Dendritic cell treated with granulocyte-macrophage colony-stimulating factor and Interleukin-4, amounts not matched to agents 40 ng/mL and 50 ng/mL, for 4 days (primary cell): ENCODE measurements at regions not wholly inside any gene's neighbourhood (a gene's known extent, or its start where the extent isn't known, plus 50 kb on each side); places are given as distances from the start of the nearest gene placed in this dataset.
"Not testable (repeated sequence)": the region's sequence is repeated elsewhere in the genome, so short reads cannot be mapped to it uniquely, and the experiment has no call there.

Experiments
- H3K27ac Mint-ChIP-seq: one replicate; pipeline ENCODE4 v1.8.0; 2022; ENCODE audit warnings: mild to moderate bottlenecking, mixed read lengths
- H3K27me3 Mint-ChIP-seq: one replicate; pipeline ENCODE4 v1.8.0; 2022; ENCODE audit warnings: mild to moderate bottlenecking, mixed read lengths
- H3K36me3 Mint-ChIP-seq: one replicate; pipeline ENCODE4 v1.8.0; 2022; ENCODE audit warnings: low read depth, mixed read lengths
- H3K4me1 Mint-ChIP-seq: one replicate; pipeline ENCODE4 v1.8.0; 2022; ENCODE audit warnings: low read depth, mixed read lengths
- H3K4me3 Mint-ChIP-seq: one replicate; pipeline ENCODE4 v1.8.0; 2022; ENCODE audit warnings: mild to moderate bottlenecking, moderate library complexity, mixed read lengths
- H3K9me3 Mint-ChIP-seq: one replicate; pipeline ENCODE4 v1.8.0; 2022; ENCODE audit warnings: mixed read lengths
- intact Hi-C: fragments of 100-400 bp; cut with micrococcal nuclease; formaldehyde crosslinking; loops from one replicate; pipeline ENCODE4 v1.15.0; 2022

DNA sequence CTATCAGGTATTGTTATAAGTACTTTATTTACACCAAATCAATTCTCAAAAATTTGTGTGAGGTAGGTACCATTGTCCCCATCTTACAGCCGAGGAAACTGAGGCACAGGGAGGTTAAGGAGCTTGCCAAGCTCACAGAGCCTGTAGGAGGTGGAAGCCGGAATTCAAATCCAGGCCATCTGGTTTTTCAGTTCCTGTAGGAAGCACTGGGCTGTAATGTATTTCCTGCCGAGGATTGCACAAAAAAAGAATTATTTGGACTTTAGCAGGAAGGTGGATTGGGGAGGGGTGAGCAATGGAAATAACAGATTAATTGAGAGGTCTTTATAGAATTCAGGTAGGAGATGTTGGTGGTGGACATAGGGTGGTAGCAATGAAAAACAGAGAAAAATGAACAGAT, 315.3 kb upstream of the AUTS2 start:
- intact Hi-C loops = no loop called here
- Mint-ChIP-seq H3K9me3 (peaks cover 27% of the 10 kb centered on the region), H3K27me3 (no peaks in the 10 kb centered on the region), H3K36me3 (no peaks in the 10 kb centered on the region), H3K27ac (no peak overlapping the region), H3K4me1 (no peaks in the 10 kb centered on the region), H3K4me3 (no peak overlapping the region)

DNA sequence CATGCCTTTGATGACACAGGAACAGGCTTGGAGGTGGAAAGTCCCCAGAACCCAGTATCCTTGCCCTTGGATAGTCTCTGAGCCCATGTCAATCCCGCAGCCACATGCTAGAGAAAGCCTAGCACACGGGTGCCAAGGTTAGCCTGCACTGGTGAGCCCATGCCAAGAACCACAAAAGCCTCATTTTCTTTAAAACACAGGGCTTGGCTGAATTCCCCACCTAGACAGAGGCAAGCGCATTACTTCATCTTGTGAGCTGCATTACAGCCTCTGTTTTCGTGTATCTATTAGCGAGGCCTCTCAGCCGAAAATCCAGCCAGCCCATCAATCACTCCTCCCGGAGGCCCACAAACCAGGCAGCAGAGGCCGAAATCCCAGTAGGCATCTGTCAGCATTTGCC, 314.9 kb upstream of the AUTS2 start:
- H3K27ac Mint-ChIP-seq = no peak overlapping the region

DNA sequence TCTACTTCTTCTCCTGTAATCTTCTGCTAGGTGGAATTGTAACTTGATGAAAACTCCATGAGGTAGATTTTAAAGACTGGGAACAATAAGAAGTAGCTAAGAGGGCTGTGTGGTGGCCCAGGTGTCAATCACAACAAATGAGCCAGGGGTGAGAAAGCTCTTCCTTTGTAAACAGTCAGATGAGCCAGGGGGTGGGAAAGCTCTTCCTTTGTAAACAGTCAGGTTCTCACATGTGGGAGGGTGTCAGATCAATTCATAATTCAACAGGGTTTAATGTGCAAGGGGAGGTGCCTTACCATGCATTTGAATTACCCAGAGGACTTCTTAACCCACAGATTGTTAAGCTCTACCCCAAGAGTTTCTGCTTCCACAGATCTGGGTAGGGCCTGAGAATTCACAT, 312.4 kb upstream of the AUTS2 start:
- no peak overlapping the region for H3K4me3 Mint-ChIP-seq
- H3K4me1 Mint-ChIP-seq = no peaks in the 10 kb centered on the region
- no peaks in the 10 kb centered on the region for H3K36me3 Mint-ChIP-seq
- peaks cover 21% of the 10 kb centered on the region for H3K9me3 Mint-ChIP-seq
- intact Hi-C loops = no loop called here
- no peak overlapping the region for H3K27ac Mint-ChIP-seq
- no peaks in the 10 kb centered on the region for H3K27me3 Mint-ChIP-seq

More for the DNA sequence above, 314.9 kb upstream of the AUTS2 start:
- Mint-ChIP-seq H3K9me3 (peaks cover 27% of the 10 kb centered on the region), H3K36me3 (no peaks in the 10 kb centered on the region), H3K27me3 (no peaks in the 10 kb centered on the region), H3K4me1 (no peaks in the 10 kb centered on the region), H3K4me3 (no peak overlapping the region)
- intact Hi-C loops = no loop called here

DNA sequence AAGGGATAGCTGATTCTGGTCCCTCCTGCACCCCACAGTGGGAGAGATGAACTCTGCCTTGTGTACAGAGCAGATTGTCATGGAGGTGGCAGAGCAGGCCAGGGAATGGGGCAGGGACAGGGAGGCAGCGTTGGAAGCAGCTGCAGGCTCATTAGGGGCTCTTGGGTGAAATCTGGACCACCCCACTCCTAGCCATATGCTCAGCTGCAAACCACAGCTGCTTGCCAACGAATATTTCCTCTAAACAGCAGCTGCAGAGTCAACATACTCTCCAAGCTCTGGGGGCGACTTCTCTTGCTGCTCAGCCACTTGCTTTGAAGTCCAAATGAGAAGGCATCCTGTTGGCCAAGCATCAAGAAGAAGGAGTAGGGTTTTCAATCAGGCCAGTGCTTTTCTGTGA, 302.3 kb upstream of the AUTS2 start:
- Mint-ChIP-seq H3K9me3 (no peaks in the 10 kb centered on the region), H3K4me3 (no peak overlapping the region), H3K36me3 (no peaks in the 10 kb centered on the region), H3K27ac (no peak overlapping the region), H3K4me1 (no peaks in the 10 kb centered on the region), H3K27me3 (no peaks in the 10 kb centered on the region)
- intact Hi-C loops = no loop called here

DNA sequence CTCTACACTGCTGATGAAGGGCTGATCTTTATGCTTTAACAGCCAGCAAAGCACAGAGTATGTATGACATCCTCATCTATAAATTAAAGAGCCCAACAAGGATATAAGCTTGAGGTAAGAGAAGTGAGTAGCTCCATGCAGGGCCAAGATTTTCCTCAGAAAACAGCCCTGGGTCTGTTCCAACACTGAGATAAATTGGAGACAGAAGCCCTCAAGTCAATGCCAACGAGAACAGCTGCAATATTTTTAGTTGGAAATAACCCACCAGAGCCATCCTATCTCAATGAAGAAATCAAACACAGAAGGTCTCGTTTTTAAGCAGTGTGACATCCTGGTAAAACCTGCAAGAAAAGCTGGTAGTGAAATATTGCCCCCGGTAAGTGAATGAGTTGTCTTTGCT, 297.0 kb upstream of the AUTS2 start:
- no peak overlapping the region for H3K4me3 Mint-ChIP-seq
- no peaks in the 10 kb centered on the region for H3K36me3 Mint-ChIP-seq

DNA sequence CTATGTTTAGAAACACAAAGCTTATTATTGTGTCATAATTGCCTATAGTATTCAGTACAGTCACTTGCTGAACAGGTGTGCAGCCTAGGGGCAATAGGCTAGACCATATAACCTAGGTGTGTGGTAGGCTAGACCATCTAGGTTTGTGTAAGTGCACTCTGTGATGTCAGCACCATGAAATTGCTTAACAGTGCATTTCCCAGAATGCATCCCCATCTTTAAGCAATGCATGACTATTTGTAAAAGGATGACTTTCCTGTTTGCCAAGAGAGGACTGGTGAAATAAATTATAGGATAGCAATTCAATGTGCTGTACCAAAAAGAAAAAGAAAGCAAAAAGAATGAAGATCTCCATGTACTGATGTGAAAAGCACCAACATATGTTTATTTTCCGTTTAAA, 288.7 kb upstream of the AUTS2 start:
- Mint-ChIP-seq H3K27me3 (peaks cover 1% of the 10 kb centered on the region), H3K4me3 (no peak overlapping the region), H3K9me3 (peaks cover 10% of the 10 kb centered on the region), H3K27ac (no peak overlapping the region), H3K36me3 (no peaks in the 10 kb centered on the region), H3K4me1 (no peaks in the 10 kb centered on the region)
- intact Hi-C loops = no loop called here

More for the DNA sequence above, 297.0 kb upstream of the AUTS2 start:
- Mint-ChIP-seq H3K9me3 (peaks cover 10% of the 10 kb centered on the region), H3K27me3 (no peaks in the 10 kb centered on the region), H3K27ac (no peak overlapping the region), H3K4me1 (no peaks in the 10 kb centered on the region)
- intact Hi-C loops = no loop called here

DNA sequence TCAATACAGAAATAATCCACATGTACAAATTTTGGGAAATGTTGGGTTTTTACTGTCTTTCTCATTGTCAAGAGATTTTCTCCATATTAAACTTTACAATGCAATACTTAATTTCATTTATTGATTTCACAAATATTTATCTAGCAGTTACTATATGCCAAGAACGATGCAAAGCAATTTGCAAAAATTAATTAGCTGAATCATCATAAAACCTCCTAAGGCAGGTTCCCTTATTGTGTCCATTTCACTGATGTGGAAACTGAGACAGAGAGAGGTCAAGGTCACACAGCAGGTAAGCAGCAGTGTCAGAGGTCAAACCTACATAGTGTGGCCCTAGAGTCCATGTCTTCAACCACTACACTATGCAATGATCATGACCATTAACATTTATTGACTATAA, 286.8 kb upstream of the AUTS2 start:
- Mint-ChIP-seq H3K4me3 (no peak overlapping the region), H3K4me1 (no peaks in the 10 kb centered on the region), H3K9me3 (peaks cover 11% of the 10 kb centered on the region), H3K27me3 (peaks cover 1% of the 10 kb centered on the region), H3K27ac (no peak overlapping the region), H3K36me3 (no peaks in the 10 kb centered on the region)
- intact Hi-C loops = no loop called here

DNA sequence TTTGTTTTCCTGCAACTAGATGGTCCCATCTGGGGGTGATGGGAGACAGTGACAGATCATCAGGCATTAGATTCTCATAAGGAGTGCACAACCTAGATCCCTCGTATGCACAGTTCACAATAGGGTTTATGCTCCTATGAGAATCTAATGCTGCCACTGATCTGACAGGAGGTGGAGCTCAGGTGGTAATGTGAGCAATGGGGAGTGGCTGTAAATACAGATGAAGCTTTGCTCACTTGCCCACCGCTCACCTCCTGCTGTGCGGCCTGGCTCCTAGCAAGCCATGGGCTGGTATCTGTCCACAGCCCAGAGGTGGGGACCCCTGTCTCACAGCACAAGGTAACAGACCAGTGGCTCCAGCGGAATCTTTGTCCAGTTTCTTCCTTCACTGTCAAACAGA, 284.4 kb upstream of the AUTS2 start:
- peaks cover 11% of the 10 kb centered on the region for H3K9me3 Mint-ChIP-seq
- H3K27me3 Mint-ChIP-seq, H3K27ac Mint-ChIP-seq, intact Hi-C loops, H3K4me1 Mint-ChIP-seq, H3K36me3 Mint-ChIP-seq, H3K4me3 Mint-ChIP-seq: not testable (repeated sequence)

DNA sequence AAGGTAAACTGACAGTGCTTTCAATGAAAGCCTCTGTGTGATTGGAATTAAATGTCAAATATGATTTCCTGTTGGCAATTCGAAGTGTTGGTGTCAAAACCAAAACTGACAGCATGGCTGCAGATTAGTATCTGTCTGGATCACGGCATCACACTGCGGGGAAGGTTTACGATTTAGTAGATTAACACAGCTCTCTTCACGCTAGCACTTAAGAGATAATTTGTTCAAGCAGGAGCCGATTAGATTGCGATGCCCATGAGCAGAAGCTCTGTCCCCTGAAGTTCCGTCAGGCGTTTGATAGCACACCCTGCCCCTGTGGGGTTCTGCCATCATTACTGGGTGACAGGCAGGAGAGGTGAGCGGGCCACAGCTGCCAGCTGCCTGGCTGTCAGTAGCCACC, 279.5 kb upstream of the AUTS2 start:
- no peak overlapping the region for H3K4me3 Mint-ChIP-seq
- intact Hi-C loops = no loop called here
- H3K27me3 Mint-ChIP-seq = no peaks in the 10 kb centered on the region
- no peaks in the 10 kb centered on the region for H3K4me1 Mint-ChIP-seq
- H3K36me3 Mint-ChIP-seq = no peaks in the 10 kb centered on the region
- peaks cover 11% of the 10 kb centered on the region for H3K9me3 Mint-ChIP-seq
- no peak overlapping the region for H3K27ac Mint-ChIP-seq

DNA sequence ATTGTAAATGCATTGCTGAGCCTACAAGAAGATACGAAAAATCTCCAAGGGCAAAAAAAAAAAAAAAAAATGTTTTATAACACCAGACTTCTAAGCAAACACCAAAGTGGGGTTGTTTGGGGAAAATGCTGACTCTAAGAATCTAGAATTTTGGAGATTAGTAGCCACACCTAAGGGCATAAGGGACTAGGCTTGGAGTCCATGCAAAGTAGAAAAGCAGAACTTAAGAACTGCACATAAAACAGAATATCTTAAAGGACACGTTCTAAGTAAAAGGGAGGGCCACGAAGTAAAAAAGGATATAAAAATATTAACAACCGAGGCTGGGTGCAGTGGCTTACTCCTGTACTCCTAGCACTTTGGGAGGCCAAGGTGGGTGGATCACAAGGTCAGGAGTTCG, 269.8 kb upstream of the AUTS2 start:
- H3K27ac Mint-ChIP-seq = no peak overlapping the region

DNA sequence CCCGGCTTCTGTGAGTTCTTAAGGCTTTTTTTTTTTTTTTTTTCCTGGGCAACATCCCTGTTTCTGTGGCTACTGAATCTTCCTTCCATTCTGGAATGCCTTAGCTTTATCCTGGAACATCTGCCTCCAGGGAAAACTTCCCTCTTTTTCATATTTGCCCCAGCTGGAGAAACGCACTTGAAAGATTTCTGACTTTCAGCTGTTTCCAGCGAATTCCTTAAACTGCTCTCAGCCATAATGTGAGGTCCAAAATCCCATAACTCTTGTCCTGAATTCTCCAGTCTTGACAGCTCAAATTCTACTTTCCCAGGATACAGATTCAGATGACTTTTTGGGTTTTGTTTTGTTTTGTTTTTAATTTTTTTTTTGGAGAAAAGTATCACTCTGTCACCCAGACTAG, 263.6 kb upstream of the AUTS2 start:
- H3K27me3 Mint-ChIP-seq = no peaks in the 10 kb centered on the region
- H3K4me3 Mint-ChIP-seq = no peak overlapping the region
- intact Hi-C loops = no loop called here
- no peaks in the 10 kb centered on the region for H3K36me3 Mint-ChIP-seq
- H3K9me3 Mint-ChIP-seq = no peaks in the 10 kb centered on the region
- no peak overlapping the region for H3K27ac Mint-ChIP-seq
- H3K4me1 Mint-ChIP-seq = no peaks in the 10 kb centered on the region

More for the DNA sequence above, 269.8 kb upstream of the AUTS2 start:
- no peaks in the 10 kb centered on the region for H3K9me3 Mint-ChIP-seq
- intact Hi-C loops = no loop called here
- H3K36me3 Mint-ChIP-seq = no peaks in the 10 kb centered on the region
- H3K4me1 Mint-ChIP-seq = no peaks in the 10 kb centered on the region
- no peaks in the 10 kb centered on the region for H3K27me3 Mint-ChIP-seq
- H3K4me3 Mint-ChIP-seq = no peak overlapping the region

DNA sequence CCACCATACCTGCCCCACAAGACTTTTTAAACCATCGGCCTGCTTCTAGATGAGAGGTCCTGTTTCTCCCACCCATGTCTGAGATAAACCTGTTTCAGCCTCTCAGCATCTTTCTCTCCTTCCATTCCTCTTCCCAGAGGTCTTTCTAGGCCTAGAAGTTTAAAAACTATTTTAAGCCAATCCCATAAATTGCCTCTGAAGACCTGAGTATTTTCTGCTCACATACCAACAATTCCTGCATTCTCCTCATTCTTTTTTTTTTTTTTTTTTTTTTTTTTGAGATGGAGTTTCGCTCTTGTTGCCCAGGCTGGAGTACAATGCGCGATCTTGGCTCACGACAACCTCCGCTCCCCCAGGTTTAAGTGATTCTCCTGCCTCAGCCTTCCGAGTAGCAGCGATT, 262.9 kb upstream of the AUTS2 start:
- Mint-ChIP-seq H3K27ac (no peak overlapping the region), H3K9me3 (no peaks in the 10 kb centered on the region), H3K4me1 (no peaks in the 10 kb centered on the region), H3K36me3 (no peaks in the 10 kb centered on the region), H3K4me3 (no peak overlapping the region), H3K27me3 (no peaks in the 10 kb centered on the region)
- intact Hi-C loops = no loop called here

DNA sequence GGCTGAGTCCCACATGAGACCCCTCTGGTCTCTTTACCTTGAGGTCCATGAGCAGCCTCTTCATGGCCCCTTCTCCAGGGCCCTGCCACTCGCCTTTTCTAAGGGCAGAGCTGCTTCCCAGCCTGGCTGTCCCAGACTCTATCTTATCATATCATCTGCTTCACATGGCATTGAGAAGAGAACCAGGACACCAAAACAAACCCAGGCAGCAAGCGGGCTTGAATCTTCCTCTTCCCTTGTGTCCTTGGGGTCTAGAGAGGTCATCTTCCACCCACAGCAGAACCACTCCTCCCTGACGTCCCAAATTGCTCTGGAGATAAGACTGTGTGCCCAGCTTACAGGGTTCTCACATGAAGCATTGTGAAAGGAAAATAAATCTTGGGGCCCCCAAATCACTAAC, 261.3 kb upstream of the AUTS2 start:
- H3K27ac Mint-ChIP-seq = no peak overlapping the region
- intact Hi-C loops = no loop called here
- no peaks in the 10 kb centered on the region for H3K9me3 Mint-ChIP-seq
- H3K4me1 Mint-ChIP-seq = no peaks in the 10 kb centered on the region
- no peaks in the 10 kb centered on the region for H3K36me3 Mint-ChIP-seq
- H3K4me3 Mint-ChIP-seq = no peak overlapping the region
- no peaks in the 10 kb centered on the region for H3K27me3 Mint-ChIP-seq

DNA sequence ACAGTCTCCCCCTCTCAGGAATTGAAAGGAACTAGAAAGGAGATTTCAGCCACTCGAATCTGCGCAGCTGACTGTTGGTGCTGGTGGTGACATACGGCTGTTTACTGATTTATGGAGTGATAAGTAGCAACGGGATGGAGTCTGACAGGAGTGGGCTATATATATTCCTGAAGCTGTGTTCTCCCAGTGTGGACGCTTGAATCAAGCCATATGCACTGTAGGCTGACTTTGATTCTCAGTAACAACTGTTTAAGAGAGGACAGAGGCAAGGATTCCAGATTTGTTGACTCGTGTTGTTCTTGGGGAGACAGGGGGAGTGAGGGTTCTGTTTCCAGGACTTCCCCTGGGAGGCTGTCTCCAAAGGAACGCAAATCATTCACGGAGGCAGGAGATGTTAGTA, 260.1 kb upstream of the AUTS2 start:
- H3K27ac Mint-ChIP-seq = no peak overlapping the region
- H3K4me3 Mint-ChIP-seq = no peak overlapping the region
- H3K36me3 Mint-ChIP-seq = no peaks in the 10 kb centered on the region
- no peaks in the 10 kb centered on the region for H3K9me3 Mint-ChIP-seq
- no peaks in the 10 kb centered on the region for H3K27me3 Mint-ChIP-seq
- no peaks in the 10 kb centered on the region for H3K4me1 Mint-ChIP-seq
- intact Hi-C loops = no loop called here

DNA sequence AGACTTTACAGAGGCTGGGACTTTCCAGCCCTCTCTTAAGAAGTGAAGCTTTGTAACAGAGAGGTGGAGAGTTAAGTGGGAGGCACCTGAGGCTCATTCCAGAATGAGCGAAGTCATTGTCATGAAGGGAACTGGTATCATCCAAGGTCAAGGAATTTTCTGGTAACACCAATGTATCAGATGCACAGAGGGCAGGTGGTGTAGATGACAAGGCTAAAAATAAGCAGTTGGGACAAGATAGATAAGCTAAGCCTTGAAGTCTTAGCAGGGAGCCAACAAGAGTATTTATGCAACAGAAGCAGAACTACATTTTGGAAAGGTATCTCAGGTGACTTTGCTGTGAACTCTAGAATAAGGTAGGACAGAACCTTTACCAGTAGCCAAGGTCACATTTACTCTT, 257.0 kb upstream of the AUTS2 start:
- no peaks in the 10 kb centered on the region for H3K27me3 Mint-ChIP-seq
- no peaks in the 10 kb centered on the region for H3K9me3 Mint-ChIP-seq
- no peak overlapping the region for H3K27ac Mint-ChIP-seq
- intact Hi-C loops = no loop called here
- H3K36me3 Mint-ChIP-seq = no peaks in the 10 kb centered on the region
- no peak overlapping the region for H3K4me3 Mint-ChIP-seq
- H3K4me1 Mint-ChIP-seq = no peaks in the 10 kb centered on the region
